OCI-M2 (cell line): ENCODE measurements at regions not wholly inside any gene's neighbourhood (a gene's known extent, or its start where the extent isn't known, plus 50 kb on each side); places are given as distances from the start of the nearest gene placed in this dataset.

ENCODE experiments used
- DNase-seq: peaks from one replicate; lab custom pipeline; 2025; ENCODE audit not compliant: unreplicated experiment; lab: John Stamatoyannopoulos, UW

GRCh38 chr7:130990178-130990832 lies 256.3 kb upstream of the KLF14 start:
- no peak for DNase-seq

DNA sequence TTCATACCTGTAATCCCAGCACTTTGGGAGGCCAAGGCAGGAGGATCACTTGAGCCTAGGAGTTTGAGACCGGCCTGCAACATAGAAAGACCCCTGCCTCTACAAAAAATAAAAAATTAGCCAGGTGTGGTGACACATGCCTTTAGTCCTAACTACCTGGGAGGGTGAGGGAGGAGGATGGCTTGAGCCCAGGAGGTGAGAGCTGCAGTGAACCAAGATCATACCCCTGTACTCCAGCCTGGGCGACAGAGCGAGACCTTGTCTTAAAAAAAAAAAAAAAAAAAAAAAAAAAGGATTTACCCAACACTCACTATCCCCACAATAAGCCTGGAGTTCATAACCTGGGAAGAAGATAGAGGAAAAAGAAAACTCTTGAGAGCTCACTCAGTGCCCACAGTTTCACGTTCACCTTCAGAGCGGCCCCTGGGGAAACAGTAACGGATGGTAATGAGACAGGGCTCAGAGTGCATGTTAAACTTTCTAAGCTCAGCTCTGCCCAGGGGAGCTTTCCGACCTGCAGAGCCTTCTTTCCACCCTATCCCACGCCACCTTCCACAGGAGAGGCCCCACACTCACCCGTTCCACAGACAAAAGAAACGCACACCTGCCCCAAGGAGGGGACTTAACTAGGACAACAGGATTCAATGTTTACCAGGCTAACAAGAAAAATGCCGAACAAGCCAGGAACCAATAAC lies 259.8 kb upstream of the KLF14 start:
- DNase-seq = no peak

DNA sequence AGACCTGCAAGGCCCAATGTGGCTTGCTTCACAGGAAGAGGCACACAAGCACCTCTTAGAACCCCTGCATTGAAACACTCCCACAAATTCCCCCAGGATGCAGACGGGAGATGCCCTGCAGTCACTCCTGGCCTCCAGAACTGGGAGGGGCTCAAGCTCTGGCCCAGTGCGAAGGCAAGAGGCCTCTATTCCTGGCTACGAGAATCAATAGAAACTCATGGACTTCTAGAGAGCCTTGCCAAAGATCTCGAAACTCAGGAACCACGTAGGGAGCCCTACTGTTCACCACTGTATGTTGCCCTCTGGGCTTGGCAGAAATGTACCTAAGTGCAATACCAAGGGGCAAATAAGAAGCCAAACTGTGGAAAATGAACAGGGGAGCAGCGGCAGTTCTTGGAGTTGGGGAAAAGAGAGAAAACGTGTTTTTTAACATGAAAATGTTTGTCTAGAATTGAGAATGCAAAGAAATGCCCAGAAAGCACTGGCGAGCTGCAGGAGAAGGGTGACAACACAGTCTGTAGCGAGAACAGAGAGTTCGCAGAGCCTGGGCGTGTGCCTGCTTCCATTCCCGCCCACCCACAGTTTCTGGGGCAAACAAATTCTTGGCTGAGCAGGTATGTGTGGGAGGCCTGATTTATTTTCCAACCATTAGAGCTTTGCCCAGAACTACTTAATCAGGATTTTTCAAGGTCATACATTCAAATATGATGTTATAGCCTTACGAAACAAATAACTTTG lies 260.5 kb upstream of the KLF14 start:
- DNase-seq = no peak

DNA sequence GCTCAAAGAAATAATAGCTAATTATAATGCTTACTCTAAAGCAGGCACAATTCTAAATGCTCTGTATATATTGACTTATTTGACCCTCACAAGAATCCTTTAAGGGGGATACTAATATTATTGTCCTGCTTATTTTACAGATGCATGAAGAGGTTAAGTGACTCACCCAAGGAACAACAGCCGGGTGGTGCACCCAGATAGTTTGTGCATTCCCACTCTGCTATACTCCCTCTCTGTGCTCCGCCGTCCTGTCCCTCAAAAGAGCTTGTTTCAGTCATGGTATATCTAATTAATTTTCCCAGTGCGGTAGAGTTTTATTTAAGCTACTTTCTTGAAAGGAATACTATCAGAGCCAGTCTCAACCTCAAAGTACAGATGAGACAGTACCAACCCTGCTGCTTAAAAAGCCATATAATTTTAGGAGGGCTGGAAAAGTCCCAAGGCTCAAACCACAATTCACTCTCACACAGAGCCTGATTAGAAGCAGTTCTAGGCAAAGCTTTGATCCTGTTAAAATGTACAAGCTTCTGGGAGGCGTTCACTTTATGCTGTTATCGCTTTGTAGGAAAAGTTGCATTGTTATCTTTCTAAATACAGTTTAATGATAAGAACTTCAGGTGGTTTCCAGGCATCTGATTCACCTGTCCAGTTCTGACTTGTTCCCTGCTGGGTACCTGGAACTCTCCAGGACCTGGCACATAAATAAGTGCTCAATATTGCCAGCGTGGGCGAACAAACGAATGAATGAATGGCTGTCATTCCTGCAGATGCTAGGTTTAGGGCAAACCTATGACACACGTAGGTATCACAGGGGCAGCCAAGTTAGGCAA lies 261.5 kb upstream of the KLF14 start:
- no peak for DNase-seq

DNA sequence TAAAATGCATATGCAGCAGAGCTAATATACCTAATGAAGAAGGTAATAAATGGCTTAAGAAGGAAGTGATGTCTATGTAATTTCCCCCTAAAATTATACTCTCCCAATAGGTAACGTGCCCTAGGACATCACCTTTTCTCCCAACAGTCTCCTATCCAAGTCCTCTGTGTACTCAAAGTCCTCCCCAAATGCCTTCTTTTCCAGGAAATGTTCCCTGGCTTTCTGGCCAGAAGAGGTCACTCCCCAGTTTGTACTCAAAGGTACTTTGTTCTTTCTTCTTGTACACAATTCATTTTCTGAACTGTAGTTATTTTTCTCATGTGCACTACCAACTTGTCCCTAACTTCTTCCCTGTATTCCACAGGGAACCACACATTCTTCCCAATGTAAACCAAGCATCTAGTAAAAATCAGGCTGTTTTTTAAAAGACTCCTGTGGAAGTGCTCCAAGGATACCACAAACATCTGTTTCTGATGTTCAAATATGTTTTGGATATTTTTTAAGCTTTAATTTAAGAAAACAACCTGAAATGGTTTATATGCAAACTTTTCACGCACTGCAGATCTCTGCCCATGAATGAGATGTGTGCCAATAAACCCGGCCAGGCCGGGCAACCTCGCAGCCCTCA lies 262.3 kb upstream of the KLF14 start:
- DNase-seq = no peak

- DNase-seq = no peak
Observed at GRCh38 chr7:130996833-130997231, 262.8 kb upstream of the KLF14 start.

DNA sequence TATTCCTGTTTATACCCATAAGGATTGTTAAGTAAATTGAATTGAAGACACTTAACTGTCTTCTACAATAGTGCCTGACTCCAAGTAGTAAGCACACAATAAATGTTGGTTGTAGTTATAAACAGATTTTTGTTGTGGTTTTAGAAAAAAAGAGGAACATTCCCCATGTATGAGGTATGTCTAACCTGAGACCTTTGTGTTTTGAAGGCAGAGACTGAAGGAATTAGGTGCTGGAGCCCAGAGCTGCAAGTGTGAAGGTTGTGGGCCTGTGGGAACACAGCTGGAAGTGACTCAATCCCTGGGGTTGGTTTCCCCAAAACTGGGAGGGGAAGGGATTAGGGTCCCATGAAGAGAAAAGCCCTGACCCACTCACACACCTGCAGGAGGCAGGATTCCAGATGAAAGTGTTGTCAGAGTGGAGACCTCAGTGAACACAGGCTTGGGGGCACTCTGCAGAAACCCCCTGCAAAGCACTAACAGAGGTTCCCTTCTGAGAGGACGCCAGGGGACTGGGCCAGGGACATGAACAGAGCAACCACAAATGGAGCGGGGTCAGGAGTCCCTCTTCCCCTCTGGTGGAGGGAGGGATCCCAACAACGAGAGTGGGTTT lies 265.1 kb upstream of the KLF14 start:
- no peak for DNase-seq

DNA sequence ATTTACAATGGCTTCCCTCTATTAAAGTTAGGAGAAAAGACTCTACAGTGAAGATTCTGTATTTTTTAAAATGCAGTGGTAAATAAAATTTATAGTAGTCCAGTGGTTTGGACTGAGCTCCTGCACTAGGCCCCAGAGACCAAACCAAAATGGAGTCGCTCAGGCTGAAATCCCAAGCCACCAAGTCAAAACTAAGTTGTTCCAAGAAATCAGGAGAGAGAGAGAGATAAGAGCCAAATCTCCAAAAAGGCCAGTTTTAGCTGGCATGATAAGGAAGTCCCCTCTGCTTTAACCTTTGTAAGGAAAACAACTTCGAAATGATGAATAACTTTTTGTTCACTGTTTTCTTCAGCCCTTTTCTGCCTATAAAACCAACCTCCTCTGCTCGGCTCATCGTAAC lies 265.9 kb upstream of the KLF14 start:
- DNase-seq = no peak

DNA sequence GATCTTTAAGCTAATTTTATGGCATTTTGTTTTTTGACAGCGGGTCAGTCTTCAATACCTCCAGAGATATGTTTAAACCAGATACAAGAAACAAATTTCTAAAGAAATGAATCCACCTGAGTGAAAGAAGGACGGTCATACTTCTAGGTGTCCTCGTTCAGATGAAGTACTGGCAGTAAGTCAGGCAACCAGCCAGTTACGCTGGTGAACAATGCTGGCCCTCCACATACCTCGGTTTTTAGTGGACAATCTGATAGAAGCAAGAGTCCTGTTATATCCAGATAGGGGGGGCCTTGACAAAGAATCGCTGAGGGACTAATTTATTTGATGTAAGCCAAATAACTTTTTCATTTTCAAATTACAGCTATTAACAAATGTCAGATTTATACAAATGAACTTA lies 266.4 kb upstream of the KLF14 start:
- DNase-seq = no peak

GRCh38 chr7:131000873-131001272 lies 266.9 kb upstream of the KLF14 start:
- DNase-seq = no peak

GRCh38 chr7:131002600-131002999 lies 268.6 kb upstream of the KLF14 start:
- DNase-seq = no peak

- no peak for DNase-seq
Observed at GRCh38 chr7:131003634-131004033, 269.6 kb upstream of the KLF14 start.

GRCh38 chr7:131004371-131004770 lies 270.4 kb upstream of the KLF14 start:
- DNase-seq = no peak

GRCh38 chr7:131007439-131008330 lies 273.7 kb upstream of the KLF14 start:
- DNase-seq = no peak

DNA sequence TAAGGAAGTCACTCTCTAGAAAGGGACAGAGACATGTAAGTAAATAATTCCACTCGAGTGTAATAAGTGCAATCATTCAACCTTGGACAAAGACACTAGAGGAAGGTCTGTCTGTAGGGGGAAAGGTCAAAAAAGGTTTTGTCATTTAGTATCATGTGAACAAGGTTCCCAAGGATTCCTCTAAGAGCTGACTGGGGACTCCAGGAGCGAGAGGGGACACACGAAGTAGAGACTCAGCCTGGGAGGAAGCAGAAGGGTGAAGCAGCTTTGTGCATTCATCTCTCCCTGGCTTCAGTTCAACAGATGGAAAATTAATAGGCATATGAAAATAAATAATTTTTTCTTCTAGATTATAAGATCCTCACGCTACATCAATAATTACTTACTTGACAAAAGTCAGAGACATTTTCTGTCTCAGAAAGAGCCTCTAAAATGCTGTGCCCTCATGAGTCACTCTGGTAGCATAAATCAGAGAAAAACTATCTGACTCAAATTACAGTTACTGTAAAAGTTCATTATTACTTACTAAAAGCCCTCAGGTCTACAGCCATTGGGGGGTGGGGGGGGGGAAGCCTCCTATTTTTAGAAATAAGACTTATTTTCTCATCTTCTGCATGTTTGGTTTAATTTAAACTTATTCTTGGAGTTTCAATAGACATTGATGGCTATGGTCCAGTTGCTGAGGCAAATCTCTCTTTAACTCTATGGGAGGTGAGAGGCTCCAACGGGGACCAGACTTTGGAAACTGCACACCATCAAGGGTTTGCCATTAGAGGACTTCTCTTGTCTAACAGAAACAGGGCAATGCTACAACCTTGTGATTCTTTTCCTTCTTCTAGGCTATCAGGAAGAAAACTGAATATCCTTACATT lies 275.1 kb upstream of the KLF14 start:
- no peak for DNase-seq

GRCh38 chr7:131010029-131010716 lies 276.2 kb upstream of the KLF14 start:
- DNase-seq = no peak

DNA sequence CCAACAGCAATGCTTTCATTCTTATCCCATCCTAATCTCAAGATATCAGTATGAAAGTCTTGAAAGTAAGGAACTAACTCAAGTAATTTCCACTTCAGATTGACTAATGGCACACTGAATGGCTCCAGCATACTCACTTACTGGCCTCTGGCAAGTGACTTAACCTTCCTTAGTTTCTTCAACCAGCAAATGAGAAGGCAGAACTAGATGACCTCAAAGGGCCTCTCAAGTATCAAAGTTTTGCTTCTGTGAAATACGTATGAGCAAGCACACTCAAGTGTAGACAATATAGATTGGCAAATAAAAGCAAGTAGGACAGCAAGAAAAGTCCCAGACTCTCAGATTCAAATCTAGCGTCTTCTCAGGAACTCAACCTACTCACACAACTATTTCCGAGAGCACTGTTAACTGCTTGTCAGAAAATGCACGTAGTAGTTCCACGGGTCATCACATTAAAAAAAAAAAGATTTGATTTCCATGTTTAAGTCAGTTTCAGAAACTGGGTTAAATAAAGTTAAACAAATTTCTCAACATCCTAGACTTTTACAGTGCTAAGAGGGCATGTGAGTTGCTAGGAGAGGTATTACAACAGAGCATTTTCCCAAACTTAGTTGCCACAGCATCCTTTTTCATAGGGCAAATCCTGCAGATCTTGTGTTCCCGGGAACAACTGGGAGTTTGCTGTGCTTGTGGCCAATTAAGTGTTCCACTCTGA lies 276.9 kb upstream of the KLF14 start:
- DNase-seq = no peak

GRCh38 chr7:131011432-131011742 lies 277.4 kb upstream of the KLF14 start:
- DNase-seq = no peak
